ENCODE measurements at regions not wholly inside any gene's neighbourhood (a gene's known extent, or its start where the extent isn't known, plus 50 kb on each side); places are given as distances from the start of the nearest gene placed in this dataset.

- no peaks in the 10 kb centered on the region for H3K27me3 ChIP-seq (replicated peaks; ENCODE audit: control insufficient read depth, insufficient read depth, low read length)
- no peaks in the 10 kb centered on the region for H3K36me3 ChIP-seq (ENCODE audit: control insufficient read depth, insufficient read depth, low read length)
- H3K4me3 ChIP-seq (replicated peaks; ENCODE audit: low read depth, low read length): no peak overlapping the region
- no peak for TF ChIP-seq CTCF (IDR thresholded peaks at IDR 0.05; ENCODE audit: insufficient read depth, low read length, poor library complexity, severe bottlenecking)
- DNase-seq (ENCODE audit: extremely low read depth, insufficient read length): no peak
Observed at GRCh38 chr2:226446406-226447001, 353.1 kb downstream of the IRS1 start.

- H3K4me3 ChIP-seq (replicated peaks; ENCODE audit: low read depth, low read length): no peak overlapping the region
- DNase-seq (ENCODE audit: extremely low read depth, insufficient read length): no peak
- no peaks in the 10 kb centered on the region for H3K27me3 ChIP-seq (replicated peaks; ENCODE audit: control insufficient read depth, insufficient read depth, low read length)
- no peak for TF ChIP-seq CTCF (IDR thresholded peaks at IDR 0.05; ENCODE audit: insufficient read depth, low read length, poor library complexity, severe bottlenecking)
- H3K36me3 ChIP-seq (ENCODE audit: control insufficient read depth, insufficient read depth, low read length): no peaks in the 10 kb centered on the region
Observed at GRCh38 chr2:226445216-226445861, 354.3 kb downstream of the IRS1 start.

GRCh38 chr2:226443112-226443511, 356.5 kb downstream of the IRS1 start:
- H3K4me3 ChIP-seq (replicated peaks; ENCODE audit: low read depth, low read length): no peak overlapping the region
- H3K36me3 ChIP-seq (ENCODE audit: control insufficient read depth, insufficient read depth, low read length): no peaks in the 10 kb centered on the region
- no peaks in the 10 kb centered on the region for H3K27me3 ChIP-seq (replicated peaks; ENCODE audit: control insufficient read depth, insufficient read depth, low read length)
- no peak for DNase-seq (ENCODE audit: extremely low read depth, insufficient read length)
- TF ChIP-seq CTCF (IDR thresholded peaks at IDR 0.05; ENCODE audit: insufficient read depth, low read length, poor library complexity, severe bottlenecking): no peak

- DNase-seq (ENCODE audit: extremely low read depth, insufficient read length): no peak
- H3K4me3 ChIP-seq (replicated peaks; ENCODE audit: low read depth, low read length): no peak overlapping the region
- TF ChIP-seq CTCF (IDR thresholded peaks at IDR 0.05; ENCODE audit: insufficient read depth, low read length, poor library complexity, severe bottlenecking): no peak
- no peaks in the 10 kb centered on the region for H3K36me3 ChIP-seq (ENCODE audit: control insufficient read depth, insufficient read depth, low read length)
- H3K27me3 ChIP-seq (replicated peaks; ENCODE audit: control insufficient read depth, insufficient read depth, low read length): no peaks in the 10 kb centered on the region
Observed at GRCh38 chr2:226440127-226440918, 359.3 kb downstream of the IRS1 start.

- DNase-seq (ENCODE audit: extremely low read depth, insufficient read length): no peak
Observed at GRCh38 chr2:226439337-226439736, 360.3 kb downstream of the IRS1 start.

More at GRCh38 chr2:226439337-226439736, 360.3 kb downstream of the IRS1 start:
- Histone ChIP-seq H3K27me3 (replicated peaks; ENCODE audit: control insufficient read depth, insufficient read depth, low read length) (no peaks in the 10 kb centered on the region), H3K36me3 (ENCODE audit: control insufficient read depth, insufficient read depth, low read length) (no peaks in the 10 kb centered on the region), H3K4me3 (replicated peaks; ENCODE audit: low read depth, low read length) (no peak overlapping the region)
- TF ChIP-seq CTCF (IDR thresholded peaks at IDR 0.05; ENCODE audit: insufficient read depth, low read length, poor library complexity, severe bottlenecking): no peak

Data from GM06990 (cell line).